DMS 273 treated with DMSO at 0.1 percent for 48 hours (cell line): ENCODE measurements at regions not wholly inside any gene's neighbourhood (a gene's known extent, or its start where the extent isn't known, plus 50 kb on each side); places are given as distances from the start of the nearest gene placed in this dataset.

Experiments used
- DNase-seq: peaks from one replicate; lab custom pipeline; 2025; lab: John Stamatoyannopoulos, UW

DNA sequence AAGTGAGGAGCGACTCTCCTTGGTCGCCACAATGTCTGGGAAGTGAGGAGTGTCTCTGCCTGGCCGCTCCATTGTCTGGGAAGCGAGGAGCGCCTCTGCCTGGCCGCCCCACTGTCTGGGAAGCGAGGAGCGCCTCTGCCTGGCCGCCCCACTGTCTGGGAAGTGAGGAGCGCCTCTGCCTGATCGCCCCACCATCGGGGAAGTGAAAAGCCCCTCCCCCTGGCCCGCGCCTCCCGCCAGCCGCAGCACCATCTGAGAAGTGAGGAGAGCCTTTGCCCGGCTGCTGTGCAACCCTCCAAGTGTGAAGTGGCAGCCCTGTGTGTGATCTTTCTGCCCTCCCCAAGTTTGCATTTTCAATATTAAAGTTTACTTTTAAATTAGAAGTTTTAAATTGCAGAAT is 95.0 kb upstream of the PPP2R5A start:
- DNase-seq = no peak

DNA sequence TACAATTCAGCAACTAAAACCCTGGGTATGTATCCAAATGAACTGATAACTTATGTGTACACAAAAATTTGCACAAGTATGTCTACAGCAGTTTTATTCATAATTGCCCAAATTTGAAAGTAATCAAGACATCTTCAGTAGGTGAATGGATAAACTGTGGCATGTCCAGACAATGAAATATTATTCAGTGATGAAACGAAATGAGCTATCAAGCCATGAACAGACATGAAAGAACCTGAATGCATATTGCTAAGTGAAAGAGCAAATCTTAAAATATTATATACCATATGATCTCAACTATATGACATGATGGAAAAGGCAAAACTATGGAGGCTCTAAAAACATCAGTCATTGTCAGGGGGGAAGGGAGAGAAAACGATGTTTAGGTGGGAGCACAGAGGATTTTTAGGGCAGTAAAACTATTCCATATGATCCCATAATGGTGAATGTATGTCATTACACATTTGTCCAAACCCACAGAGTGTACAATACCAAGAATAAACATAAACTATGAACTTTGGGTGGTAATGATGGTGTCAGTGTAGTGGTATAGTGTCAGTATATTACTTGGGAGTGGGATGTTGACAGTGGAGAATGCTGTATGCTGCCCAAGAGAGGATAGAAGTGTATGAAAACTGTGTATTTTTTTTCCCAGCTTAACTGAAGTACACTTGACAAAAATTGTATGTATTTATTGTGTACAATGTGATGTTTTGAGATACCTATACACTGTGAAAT is 92.8 kb upstream of the PPP2R5A start:
- DNase-seq = no peak

DNA sequence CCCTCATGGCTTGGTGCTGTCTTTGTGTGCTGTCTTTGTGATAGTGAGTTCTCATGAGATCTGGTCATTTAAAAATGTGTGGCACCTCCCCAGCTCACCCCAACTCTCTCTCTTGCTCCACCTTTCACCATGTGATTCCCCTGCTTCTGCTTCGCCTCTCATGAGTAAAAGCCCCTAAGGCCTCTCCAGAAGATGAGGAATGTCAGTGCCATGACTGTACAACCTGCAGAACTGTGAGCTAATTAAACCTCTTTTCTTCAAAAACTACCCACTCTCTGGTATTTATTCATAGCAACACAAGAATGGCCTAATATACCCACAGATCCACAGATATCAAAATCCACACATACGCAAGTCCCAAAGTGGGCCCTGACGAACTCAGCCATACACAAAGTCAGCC is 88.9 kb upstream of the PPP2R5A start:
- no peak for DNase-seq

DNA sequence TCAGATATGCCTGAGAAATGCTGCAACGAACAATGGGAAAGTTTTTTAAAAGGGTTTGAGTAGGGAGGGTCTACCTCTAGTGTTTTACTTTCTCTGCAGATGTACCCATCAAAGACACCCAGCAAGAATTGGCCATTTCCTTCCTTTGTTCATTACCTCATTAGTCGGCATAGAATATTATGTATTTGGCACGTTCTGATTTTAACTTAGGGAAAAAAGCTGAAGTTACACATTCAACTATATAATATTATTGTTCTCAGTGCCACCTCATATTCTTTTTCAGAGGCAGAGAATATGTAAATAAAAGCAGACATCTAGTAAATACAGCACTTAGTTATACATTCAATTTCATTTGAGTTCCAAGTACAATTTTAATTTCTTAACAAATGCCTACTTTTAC is 83.7 kb upstream of the PPP2R5A start:
- no peak for DNase-seq

DNA sequence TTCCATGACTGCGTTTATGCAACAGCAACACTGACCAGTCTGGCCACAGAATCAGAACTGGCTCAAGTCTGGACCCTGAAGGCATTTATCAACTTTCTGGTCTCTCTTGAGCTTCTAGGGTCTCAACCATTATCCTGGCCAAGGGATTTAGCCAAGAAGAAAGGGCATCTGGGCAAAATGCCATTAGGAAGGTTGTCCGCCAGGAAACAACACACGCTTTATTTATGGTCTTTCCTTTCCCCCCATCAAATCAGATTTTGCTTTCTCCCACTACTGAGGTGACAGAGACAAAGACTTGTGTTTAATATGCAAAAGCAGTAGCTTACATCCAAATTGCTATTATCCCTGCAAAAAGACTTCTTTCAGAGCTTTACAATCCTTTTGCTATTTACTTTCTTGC is 81.6 kb upstream of the PPP2R5A start:
- no peak for DNase-seq

DNA sequence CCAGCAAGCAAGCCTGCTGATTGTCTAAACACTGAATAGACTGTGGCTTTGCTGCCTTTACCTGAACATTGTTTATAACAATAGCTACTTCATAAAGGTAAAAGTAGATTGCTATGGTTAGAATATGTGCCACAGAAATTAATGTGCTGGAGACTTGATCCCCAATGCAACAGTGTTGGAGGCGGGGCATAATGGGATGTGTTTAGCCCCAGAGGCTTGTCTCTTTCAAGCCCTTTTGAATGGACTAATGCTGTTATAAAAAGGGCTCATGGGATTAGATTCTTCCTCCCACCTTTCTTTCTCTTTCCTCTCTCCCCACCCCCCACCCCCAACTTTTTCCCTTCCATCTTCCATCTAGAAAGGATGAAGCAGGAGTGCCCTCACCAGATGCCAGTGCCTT is 80.2 kb upstream of the PPP2R5A start:
- DNase-seq = no peak

DNA sequence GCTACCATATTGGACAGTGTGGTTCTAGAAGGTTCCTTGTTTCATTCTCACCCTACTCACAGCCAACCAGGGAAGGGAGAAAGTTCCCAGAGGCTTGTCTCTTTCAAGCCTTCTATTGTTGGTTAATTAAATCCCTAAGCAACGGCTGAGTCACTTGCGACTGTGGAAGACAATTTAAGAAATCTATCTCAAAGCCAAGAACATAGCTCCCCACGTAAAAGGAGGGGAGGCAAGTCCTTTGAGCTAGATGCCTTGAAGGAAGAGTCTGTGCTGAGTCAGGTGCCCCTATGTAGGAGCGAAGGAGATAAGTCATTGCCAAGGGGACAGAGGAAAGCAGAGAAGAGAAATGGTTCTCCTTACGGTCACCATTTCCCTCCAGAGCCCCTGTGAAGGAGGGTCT is 79.4 kb upstream of the PPP2R5A start:
- DNase-seq = no peak

DNA sequence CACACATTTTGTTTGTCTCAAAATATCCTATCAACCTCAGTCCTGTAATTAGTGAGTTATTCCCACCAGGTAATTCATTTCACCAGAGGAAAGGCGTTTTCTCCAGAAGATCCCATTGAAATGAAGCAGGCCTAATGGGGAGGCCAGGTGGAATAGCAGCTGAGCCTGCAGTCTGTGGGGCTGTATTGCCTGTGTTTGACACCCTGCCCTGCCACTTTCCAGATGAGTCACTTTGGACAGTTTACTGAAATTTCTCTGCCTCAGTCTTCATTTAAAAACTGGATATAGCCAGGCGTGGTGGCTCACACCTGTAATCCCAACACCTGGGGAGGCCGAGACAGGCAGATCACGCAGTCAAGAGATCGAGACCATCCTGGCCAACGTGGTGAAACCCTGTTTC is 78.1 kb upstream of the PPP2R5A start:
- DNase-seq = no peak

DNA sequence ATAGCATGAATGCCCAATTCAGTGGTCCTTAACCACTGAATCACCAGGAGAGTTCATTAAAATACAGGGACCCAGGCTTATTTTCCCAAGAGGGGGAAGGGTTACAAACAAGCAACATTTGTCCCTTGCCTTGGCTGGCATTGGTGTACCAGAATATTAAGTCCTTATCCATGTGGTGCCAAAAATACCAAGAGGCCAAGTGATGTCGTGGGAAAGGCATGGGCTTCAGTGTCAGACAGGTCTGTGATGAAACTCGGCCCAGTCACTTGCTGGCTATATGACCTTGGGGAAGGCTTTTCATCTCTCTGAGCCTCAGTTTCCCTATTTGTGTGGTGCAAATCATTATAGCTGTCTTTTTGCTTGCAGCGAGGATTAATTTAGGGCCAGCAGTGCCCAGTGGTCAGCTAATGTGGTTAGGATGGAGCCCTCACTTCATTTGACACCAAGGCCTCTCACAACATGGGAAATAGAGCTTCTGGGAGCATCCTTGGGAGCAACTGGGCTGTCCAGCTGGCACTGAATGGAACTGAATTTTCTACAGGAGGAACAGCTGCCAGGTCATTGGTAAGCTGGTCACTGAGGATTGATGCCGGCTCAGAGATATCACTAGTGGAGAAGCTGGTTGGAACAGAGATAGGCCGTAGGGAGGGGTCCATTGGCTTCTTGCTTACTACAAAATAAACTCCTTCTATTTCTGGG is 77.2 kb upstream of the PPP2R5A start:
- DNase-seq = no peak

DNA sequence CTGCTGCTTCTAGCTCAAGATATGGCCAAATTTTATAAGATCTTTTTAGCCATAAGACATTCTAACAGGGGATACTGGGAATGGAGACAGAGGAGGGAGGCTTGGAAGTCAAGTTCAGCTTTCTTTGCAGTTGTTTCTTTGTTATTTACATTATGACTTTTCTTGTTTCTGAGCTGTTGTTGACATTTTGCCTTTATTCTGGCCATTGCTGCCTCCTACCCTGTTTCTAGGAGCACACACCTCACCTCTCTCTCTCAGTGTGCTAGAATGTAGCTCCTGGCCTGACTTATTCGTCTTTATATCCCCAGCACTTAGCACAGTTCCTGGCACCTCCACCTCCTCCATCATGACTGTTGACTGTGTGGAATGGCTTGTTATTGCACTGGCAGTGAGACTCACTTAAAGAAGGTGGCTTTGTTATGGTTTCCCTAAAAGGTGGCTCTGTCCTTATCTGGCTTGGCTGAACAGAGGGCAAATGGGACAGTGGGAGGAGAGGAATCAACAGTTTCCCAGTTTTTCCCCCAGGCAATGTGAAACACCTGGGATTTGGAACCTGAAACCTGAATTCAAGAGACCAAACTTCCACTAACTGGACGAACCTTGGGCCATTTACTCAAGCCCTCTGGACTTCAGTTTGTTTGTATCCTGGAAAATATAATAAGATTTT is 76.1 kb upstream of the PPP2R5A start:
- no peak for DNase-seq

DNA sequence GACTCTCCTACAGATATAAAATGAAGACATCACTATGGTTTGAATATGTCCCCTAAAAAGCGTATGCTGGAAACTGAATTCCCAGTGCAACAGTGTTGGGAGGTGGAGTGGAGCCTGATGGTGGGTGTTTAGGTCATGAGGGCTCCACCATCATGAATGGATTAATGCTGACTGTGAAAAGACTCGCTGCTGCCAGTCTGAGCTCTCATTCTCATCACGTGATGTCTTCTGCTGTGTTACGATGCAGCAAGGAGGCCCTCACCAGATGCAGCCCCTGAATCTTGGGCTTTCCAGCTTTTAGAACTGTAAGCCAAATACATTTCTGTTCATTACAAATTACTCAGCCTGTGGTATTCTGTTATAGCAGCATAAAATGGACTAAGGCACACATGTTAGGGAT is 73.8 kb upstream of the PPP2R5A start:
- DNase-seq = no peak

DNA sequence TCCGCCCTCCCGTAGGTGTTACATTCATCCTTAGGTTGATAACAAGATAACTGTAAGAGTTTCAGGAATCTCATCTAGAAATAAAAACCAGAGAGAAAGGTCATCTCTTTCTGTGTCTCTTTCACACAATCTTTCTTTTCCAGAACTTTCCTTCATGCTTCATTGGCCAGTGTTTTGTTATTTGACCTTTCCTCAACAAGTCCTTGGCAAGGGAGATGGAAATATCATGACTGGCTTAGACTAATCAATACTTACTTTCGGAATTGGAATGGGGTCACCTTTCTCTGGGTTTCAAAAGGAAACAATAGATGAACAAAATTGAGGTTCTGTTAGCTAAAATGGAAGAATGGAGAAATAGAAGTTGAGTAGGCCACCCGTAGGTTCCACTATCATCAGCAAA is 72.9 kb upstream of the PPP2R5A start:
- DNase-seq = no peak

DNA sequence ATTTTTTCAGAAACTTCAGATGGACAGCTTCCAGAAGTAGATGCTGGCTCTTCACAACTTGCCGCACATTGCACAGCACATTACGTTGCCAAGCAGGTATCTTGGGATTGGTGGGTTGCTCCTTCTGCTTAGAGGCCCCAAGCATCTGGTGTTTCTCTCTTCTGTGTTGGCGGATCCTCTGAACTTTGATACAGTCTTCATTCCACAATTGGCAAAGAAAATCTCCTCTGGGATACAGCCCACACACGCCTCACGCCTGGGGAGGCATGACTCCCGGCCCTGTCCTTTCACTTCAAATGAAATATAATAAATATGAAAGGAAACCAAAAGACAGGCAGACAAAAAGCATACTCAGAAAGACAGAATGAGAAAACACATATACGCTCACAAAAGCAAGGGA is 72.3 kb upstream of the PPP2R5A start:
- no peak for DNase-seq

DNA sequence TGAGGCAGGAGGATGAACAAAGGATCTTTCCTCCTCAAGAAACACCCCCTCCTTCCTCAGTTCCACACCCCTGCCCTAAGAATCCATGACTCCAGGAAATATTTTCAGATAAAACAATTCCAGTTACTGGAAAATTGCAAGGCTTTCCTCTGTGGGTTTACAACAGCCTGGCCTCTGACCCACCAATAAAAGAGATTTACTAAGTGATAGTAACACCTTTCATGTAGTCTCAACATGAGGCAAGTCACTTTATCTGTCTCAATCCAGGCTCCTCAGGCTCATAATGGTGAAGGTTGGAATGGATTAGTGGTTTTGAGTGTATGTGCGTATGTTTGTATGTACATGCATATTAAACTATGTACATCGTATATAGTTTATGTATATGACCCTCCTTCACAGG is 71.4 kb upstream of the PPP2R5A start:
- no peak for DNase-seq

DNA sequence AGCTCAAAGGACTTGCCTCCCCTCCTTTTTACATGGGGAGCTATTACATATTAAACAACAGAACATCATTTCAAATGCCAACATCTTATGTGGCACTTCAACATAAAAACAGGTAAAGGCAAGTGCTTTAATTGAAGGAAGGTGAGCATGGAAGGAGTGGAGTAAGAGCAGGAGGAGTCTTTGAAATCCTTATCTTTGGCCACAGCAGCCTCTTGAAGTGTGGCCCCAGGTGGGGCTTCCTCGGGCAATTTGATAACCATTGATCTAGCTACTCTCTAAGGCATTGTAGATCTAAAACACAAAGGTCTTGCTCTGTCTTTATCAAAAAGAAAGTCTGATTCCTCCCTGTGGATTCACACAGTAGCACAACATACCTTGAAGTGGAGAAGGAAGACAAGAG is 70.9 kb upstream of the PPP2R5A start:
- DNase-seq = no peak

DNA sequence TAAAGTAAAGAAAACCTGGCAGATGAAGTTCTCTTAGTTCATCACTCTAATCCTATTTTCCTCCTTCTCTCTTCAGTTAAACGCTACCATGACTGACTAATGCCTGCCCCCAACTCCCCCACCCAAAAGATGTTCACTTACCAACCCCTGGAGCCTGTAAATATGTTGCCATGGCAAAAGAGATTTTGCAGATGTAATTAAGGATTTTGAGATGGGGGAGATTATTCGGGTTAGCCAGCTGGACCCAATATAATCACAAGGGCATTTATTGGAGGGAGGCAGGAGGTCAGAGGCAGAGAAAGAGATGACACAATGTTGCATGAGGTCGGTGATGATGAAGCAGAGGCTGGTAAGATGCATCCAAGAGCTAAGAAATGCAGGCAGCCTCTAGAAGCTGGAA is 69.3 kb upstream of the PPP2R5A start:
- no peak for DNase-seq

DNA sequence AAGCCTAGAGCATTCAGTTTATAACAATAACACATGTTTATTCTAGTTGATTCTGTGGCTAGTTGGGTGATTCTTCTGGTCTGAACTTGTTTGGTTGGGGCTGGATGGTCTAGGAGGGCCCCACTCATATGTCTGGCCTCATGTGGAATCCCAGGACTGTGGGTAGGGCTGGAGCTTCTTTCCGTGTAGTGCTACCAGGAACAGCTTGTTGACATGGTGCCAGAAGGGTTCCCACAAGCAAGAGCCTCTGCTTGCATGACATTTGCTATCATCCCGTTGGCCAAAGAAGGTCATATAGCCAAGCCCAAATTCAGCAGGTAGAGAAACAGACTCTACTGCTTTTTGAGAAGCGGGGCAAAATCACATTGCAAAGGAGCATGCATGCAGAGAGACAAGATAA is 67.6 kb upstream of the PPP2R5A start:
- DNase-seq = no peak

DNA sequence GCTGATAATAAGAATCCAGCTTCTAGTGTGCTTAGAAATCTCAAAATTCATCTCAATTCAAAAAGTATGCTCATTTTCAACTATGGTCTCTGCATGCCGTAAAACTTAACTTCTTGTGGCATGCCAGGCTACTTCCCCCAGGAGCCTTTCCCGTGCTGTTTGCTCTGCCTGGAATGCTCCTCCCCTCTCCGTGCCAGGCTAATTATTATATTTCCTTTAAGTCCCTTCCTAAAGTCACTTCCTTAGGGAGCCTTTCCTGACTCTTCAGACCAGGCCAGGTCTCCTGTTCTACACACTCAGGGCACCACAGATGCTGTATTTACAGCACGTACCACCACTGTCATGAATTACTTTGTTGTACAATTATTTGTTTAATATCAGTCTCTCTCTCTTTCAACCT is 67.1 kb upstream of the PPP2R5A start:
- no peak for DNase-seq

DNA sequence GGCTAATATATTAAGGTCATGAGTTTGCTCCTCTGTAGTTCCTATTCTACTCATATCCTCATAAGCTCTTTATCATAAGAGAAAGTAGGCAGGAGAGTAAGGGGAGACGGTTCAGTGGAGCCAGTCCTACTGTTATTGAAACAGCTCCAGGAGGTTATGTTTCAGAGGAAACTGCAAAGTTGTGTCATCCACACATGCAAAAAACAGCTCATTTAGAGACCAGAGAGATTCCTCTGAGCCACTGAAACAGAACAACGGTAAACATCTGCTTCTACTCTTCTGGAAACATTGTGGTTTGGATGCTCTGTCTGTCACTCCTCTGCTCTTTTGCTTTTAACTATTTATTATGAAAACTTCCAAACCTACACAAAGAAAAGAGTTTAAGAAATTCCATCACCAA is 66.3 kb upstream of the PPP2R5A start:
- no peak for DNase-seq

DNA sequence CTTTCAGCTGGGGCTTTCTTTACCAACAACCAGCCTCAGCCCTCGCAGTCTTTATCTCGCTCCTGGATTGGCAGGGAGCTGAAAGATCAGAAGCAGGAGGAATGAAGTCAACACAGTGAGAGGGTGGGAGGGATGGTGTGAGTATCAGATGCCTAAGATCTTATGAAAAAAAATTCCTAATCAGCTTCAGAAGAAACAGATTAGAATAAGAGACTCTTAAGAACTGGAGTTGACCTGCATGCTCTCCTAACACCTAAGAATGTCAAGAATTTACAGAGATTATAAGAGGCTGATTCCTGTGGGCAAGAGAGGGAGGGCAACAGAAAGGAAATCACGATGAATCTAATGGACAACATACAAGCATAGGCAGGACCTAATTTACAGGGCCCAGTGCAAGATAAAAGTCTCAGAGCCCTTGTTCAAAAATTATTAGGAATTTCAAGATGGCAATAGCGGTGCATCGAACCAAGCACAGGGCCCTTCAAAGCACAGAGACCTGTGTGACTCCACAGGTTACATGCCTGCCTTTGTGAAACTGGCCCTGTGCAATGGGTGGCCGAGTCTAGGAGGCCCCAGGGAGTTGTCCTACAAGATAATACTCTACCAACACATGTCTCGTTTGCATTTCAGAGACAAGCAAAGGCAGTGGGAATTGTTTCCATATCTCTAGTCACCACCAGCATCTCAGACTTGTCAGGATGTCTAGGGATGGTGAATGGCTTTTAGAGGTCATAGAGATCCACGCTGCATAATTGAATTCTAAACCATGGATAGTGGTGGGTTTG is 65.3 kb upstream of the PPP2R5A start:
- no peak for DNase-seq

DNA sequence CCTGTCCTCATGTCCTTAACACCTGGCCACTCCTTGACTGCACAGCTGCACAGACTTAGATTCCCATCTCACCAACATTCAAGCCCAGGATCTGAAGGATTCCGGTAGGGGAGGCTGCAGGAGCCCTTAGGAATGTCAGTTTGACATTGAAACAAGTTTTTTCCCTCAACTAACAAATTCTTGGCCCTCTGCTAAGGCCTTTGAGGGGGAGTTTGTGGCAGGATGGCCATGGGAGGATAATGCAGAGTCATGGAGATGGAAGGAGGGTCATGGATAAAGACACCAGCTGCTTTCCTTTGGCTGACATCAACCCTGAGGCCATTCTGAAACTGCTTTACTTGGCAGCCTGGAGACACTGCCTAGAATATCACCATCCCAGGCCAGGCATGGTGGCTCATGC is 63.4 kb upstream of the PPP2R5A start:
- DNase-seq = no peak

DNA sequence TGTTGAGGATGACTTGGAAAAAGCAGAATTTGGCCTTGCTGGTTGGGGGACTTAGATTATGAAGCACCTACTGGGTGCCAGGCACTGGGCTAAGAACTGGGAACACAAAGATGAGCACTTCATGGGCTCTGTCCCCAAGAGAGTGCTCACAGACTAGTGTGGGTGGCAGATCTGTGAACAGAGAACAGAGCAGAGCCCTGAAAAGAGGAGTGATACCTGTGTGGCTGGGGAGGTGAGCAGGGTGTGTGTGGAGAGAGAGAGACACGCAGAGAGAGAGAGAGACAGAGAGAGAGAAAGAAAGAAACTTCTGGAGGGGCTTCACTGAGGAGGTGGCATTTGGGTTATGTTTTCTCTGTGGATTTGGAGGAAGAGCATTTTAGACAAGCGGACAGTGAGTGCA is 61.1 kb upstream of the PPP2R5A start:
- DNase-seq = no peak

DNA sequence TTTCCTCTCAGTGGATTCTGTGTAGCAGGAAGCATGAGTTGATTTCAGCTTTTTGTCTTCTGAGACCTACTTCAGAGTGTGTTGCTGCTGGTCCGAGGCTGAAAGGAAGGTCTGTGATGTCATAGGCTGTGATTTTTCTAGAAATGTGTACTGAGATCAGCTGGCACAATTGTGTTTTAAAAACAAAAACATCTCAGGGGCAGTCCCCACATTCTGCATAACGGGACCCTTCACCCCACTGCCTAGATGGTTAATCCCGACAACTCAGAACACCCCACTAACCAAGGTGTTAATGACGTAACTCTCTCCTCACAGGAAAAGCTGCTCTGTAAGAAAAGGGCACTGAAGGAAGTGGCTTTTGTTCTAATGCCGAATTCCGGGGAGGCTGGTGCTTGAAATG is 59.8 kb upstream of the PPP2R5A start:
- DNase-seq = no peak
